ENCODE measurements at regions not wholly inside any gene's neighbourhood (a gene's known extent, or its start where the extent isn't known, plus 50 kb on each side); places are given as distances from the start of the nearest gene placed in this dataset.

- TF ChIP-seq CTCF (conservative IDR thresholded peaks at IDR 0.05; ENCODE audit: low read depth, low read length) (no peak), EZH2 (IDR thresholded peaks at IDR 0.05; ENCODE audit: low read length, unreplicated experiment) (no peak)
Measured at GRCh38 chr12:127297327-127297726, 969.6 kb upstream of the TMEM132C start.

Measured in PC-3 (cell line).